Body of pancreas (tissue), 4 donors: ENCODE measurements at regions not wholly inside any gene's neighbourhood (a gene's known extent, or its start where the extent isn't known, plus 50 kb on each side); places are given as distances from the start of the nearest gene placed in this dataset.

Experiments
- POLR2A ChIP-seq, 3 donors: fragments of 450-650 bp; IDR thresholded peaks; one replicate each; pipeline ENCODE4 v1.6.1; 2016; ENCODE audit warnings: antibody characterized with exemption in 3 of 3, mild to moderate bottlenecking in 2 of 3
- TF ChIP-seq, protein P1 (sequence below), 7 experiments: fragments of 450-650 bp in 4 of 7; fragments of 200-600 bp in 3 of 7; sonication (generic) in 3 of 7; IDR thresholded peaks; one replicate each; pipeline ENCODE4 v1.5.1; 2016 to 2019; ENCODE audit warnings: antibody characterized with exemption in 7 of 7

DNA sequence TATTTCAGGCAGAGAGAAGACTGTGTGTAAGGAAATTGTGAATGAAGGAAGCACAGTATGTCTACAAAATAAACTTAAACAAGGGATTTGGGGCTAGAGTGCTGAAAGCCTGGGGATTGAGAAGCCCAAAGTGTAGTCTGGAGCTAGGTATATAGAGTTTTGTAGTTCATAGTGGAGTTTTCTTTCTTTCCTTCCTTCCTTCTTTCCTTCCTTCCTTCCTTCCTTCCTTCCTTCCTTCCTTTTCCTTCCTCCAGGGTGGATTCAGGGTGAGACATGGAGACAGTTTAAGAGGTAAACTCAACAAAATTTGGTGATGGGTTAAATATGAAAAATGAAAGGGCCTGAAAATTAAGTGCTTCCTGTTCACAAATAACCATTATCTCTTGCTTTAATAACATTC is 757.8 kb upstream of the CXADR start:
- TF ChIP-seq, protein P1, sequence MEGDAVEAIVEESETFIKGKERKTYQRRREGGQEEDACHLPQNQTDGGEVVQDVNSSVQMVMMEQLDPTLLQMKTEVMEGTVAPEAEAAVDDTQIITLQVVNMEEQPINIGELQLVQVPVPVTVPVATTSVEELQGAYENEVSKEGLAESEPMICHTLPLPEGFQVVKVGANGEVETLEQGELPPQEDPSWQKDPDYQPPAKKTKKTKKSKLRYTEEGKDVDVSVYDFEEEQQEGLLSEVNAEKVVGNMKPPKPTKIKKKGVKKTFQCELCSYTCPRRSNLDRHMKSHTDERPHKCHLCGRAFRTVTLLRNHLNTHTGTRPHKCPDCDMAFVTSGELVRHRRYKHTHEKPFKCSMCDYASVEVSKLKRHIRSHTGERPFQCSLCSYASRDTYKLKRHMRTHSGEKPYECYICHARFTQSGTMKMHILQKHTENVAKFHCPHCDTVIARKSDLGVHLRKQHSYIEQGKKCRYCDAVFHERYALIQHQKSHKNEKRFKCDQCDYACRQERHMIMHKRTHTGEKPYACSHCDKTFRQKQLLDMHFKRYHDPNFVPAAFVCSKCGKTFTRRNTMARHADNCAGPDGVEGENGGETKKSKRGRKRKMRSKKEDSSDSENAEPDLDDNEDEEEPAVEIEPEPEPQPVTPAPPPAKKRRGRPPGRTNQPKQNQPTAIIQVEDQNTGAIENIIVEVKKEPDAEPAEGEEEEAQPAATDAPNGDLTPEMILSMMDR (IDR thresholded peaks at IDR 0.05), result no peak
- TF ChIP-seq POLR2A (IDR thresholded peaks at IDR 0.05), result no peak
